GM19025 (cell line): ENCODE measurements at regions not wholly inside any gene's neighbourhood (a gene's known extent, or its start where the extent isn't known, plus 50 kb on each side); places are given as distances from the start of the nearest gene placed in this dataset.
"Not testable (repeated sequence)": the region's sequence is repeated elsewhere in the genome, so short reads cannot be mapped to it uniquely, and the experiment has no call there.

ENCODE experiments used
- ATAC-seq: cut with Tn5 transposase; IDR thresholded peaks from one replicate; pipeline ENCODE4 v1.9.1; 2021; ENCODE audit warnings: mild to moderate bottlenecking, low read depth, moderate library complexity; ENCODE audit not compliant: unreplicated experiment

DNA sequence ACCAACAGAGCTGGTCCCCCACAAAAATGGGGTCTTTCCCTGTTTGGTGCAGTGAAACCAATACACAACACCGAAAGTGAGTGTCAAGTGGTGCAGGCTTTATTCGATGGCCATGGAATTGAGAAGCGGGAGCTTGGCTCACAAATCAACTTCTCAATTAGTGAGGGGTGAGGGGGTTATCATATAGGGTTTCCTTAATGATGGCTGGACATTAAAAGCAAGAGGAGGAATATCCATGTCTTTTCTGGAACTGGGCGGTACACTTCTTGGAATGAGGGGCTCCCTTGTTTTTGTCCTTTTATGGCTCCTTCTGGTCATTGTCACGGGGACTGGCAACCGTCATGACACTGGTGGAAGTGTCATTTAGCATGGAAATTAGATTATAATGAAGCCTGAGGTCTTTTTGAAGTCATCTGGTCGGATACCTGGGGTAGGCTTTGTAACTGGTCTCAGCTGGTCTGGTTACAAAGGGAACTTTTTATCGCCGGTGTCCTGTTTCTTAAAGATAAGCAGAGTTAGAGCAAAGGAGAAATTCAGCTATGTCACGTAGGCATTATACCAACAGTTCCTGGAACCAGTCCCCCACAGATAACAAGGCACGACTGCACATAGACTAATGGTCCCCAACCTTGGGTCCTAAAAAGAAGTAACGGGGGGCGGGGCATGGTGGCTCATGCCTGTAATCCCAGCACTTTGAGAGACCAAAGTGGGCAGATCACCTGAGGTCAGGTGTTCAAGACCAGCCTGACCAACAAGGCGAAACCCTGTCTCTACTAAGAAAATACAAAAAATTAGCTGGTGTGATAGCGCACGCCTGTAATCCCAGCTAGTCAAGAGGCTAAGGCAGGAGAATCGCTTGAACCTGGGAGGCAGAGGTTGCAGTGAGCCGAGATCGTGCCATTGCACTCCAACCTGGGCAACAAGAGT, 93.5 kb upstream of the NDUFV2 start:
- ATAC-seq = no peak

DNA sequence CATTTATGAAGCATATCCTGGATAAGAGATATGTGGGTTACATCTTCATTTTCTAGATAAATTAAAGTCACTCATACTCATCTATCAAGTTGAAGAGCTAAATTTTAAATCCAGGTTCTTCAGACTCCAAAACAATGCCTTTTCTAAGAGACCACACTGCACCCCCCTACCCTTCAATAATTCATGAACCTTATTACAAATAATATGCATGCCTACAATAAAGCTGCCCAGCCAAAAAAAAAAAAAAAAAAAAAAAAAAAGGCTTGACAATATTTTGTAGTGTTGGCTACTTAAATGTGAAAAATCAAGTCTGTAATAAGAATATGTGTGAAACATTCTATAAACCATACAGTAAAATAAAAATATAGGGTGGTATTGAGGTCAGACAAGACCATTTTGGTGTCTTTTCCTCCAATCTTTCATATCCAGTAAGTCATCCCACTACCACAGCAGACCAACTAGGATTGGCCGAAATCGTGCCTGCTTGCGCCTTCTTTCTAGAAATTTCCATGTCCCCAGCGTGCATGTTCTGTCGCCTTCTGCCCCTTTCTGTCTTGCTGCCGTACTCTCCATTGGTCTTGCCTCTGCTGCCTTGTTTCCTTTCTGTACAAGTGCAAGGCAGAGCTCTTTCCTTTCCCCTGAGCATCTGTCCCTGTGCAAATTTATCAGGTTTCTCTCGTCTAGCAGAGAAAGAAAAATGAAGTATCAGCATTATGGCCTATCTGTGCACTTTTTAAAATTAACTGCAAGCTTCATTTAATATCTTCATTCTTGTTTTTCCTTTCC, 92.6 kb upstream of the NDUFV2 start:
- no peak for ATAC-seq

DNA sequence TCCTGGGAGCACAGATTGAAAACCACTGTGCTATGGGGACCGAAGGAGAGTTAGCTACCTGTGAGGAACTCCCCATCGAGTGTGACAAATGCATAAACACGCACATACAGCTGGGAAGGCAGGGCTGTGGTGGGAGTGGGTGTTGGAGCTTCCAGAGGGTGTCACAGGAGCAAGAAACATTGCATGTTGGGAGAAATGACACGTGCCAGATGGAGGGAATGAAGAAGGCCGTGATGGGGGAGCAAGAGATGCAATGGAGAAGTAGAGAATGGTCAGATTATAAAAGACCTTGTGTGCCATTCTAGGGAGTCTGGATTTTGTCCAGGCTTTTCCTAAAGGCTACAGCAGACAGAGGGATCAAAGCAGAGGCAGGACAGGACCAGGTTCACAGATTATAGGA, 91.1 kb upstream of the NDUFV2 start:
- ATAC-seq = no peak

DNA sequence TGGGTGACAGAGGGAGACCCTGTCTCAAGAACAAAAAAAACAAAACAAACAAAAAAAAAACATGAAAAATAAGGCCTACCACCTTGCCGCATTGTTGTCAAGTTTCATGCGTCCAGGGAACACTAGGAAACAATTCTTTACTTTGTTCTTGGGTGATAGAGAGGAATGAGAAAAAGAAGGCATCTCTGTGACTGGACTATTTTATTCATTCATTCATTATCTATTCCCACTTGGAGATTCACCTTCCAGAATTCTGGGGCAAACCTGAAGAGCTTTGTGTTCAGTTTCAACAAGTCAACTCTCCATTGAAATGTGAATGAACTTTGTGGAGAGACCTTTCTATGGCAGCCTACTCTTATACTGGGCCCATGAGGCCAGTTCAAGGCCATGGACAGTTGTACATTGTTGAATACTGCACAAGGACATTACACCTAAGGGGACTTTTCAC, 88.5 kb upstream of the NDUFV2 start:
- no peak for ATAC-seq

DNA sequence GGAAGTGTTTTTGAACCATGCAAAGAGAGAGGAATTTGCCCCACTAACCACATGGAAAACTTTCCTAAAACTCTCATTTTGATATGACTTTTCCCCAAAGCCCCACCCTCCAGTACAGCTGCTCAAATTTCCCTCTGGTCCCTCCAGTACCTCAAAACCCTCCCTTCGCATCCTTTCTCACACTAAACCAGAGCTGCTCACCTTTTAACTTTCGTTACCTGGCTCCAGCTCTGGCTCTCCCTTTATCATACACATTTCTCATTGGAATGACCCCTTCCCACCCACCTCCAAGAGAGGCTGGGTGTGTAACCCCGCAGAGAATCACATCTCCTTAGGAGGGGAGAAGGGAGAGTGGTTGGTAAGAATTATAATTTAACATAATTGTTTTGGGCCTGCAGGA, 86.8 kb upstream of the NDUFV2 start:
- no peak for ATAC-seq

DNA sequence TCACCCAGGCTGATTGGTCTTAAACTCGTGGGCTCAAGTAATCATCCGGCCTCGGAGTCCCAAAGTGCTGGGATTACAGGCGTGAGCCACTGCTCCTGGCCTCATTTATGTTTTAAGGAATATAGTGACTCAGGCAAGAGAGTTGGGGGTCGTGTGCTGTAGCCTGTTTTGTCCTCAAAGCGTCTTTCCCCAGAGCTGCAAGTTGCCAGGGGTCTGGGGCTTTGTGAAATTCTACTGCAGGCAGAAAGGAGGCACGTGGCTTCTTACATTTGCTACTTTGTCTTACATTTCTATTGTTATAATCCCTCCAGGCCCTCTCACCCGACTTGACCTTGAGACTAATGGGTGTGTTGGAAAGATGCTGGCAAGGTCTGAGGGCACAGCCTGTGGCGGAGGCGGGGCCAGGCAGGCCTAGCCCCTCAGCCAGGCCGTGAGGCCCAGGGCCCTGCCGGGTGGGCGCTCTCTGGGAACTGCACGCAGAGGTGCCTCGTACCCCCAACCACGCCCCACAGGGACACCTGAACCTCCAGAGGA, 85.8 kb upstream of the NDUFV2 start:
- no peak for ATAC-seq

DNA sequence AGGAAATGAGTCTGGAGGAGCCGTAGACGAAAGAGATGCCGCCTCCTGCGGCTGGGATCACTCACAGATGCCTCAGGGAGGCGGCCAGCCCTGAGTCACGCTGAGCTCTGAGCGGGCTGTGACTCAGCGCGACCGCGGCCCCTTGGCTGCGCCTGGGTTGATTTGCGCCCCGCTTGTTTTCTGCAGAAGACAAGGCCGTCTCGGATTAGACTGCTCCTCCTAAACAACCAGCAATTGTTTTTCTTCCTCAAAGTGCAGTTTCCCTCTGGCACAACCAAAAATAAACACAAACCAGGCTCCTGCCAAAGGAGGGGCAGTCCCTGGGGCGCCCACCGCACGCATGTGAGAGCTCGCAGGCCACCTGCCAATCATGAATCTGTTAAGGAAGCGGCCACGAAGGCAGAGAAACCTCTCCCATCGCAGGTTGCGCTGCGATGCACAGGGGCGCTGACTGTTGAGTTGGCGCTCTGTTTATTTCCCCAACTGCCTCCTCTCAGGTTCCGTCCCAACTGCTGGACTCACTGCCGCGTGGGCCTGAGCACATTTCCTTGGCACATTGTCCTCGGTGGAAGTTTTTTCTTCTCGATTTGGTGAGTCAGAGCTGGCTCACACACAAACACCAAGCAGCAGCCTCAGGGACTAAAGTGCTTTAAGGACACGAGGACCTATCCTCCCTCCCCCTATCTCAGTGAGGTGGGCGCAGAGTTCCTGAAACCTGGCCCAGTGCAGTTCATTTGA, 85.2 kb upstream of the NDUFV2 start:
- peak; percentile 88 for ATAC-seq

DNA sequence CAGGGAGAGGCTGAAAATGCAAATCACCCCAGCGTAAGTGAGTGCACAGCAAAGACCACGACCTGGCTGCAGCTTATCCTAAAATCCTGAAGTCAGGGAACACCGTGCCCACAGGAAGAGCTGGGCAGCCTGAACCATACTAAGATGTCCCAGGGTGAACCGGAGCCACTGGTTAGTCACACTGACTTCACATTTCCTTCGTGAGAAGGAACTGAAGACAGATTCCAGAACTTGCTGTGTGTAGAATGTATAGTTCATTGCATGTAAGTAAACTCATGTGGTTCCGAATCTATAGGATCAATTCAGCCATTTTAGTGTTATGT, 84.6 kb upstream of the NDUFV2 start:
- no peak for ATAC-seq

DNA sequence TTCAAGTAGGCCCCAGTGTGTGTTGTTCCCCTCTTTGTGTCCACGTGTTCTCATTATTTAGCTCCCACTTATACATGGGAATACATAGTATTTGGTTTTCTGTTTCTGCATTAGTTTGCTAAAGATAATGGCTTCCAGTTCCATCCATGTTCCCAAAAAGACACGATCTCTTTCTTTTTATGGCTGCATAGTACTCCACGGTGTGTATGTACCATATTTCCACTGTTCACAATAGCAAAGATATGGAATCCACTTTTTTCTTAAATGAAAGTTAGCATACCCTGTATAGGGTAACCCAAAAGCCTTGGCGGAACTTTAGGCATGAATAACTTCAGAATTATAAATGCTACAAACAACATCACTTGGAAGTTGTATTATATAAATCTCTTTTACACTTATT, 83.4 kb upstream of the NDUFV2 start:
- ATAC-seq = no peak

DNA sequence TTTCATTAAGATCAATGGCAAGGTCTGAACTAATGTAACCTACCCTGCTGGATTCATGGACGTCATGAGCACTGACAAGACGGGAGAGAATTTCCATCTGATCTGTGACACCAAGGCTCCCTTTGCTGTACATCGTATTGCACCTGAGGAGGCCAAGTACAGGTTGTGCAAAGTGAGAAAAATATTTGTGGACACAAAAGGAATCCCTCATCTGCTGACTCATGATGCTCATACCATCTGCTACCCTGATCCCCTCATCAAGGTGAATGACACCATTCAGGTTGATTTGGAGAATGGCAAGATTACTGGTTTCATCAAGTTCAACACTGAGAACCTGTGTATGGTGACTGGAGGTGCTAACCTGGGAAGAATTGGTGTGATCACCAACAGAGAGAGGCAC, 82.3 kb upstream of the NDUFV2 start:
- no peak for ATAC-seq

DNA sequence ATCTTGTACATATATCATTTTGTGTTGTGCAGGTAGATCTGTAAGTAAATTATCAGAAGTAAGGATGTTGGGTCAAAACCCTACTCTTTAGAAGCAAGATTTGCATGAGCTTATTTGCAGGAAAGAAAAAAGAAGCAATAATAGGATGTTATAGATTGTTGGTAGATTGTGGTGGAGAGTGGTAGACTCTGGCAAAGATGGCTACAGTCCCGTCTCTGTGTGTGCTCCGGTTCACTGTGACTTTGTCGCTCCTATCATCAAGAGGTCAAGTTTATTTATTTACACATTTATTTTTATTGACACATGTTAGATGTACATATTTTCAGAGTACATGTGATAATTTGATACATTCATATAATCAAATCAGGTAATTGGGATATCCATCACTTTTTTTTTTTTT, 81.0 kb upstream of the NDUFV2 start:
- ATAC-seq = no peak

DNA sequence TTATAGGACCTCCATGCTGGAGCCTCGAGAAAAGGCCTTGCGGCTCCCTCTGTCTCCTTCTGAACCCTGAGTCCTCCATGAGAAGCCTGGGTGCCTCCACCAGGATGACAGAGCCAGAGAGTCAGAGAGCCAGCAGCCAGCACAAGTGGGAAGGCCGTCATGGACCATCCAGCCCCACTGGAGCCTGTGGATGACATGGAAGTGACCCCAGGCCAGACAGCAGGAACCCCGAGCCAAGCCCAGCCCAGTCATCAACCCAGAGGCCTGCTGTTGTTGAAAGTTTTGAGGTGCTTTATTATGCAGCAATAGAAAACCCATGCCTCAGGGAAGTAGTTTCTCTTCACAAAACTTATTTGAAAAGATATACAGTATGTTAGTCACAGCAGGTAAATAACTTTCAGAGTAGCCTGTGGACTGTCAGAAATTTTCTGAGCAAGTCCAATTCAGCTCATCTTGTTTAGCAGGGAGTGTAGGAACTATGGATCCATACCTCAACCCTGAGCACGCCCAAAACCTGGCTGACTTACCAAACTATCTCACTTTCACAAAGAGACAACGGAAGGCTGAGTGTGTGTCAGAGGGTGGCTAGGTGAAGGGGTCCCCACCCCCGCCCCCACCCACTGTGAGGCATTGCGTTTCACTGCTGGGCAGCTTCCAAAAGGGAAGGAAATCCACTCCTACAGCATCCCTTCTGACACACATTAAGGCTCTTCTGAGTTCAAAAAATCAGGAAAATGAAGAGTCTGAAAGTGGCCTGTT, 79.9 kb upstream of the NDUFV2 start:
- no peak for ATAC-seq

DNA sequence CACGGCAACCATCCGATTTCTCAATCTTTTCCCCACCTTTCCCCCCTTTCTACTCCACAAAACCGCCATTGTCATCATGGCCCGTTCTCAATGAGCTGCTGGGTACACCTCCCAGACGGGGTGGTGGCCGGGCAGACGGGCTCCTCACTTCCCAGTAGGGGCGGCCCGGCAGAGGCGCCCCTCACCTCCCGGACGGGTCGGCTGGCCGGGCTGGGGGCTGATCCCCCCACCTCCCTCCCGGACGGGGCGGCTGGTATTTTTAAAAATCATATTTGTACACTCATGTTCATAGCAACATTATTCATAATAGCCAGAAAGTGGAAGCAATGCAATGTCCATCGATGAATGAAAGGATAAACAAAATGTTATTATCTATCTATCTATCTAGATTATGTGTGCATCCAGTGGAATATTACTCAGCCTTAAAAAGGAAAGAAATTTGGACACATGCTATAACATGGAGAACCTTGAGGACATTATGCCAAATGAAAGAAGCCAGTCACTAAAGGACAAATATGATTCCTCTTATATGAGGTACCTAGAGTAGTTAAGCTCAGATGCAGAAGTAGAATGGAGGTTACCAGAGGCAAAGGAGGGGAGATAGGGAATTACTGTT, 78.4 kb upstream of the NDUFV2 start:
- not testable (repeated sequence) for ATAC-seq

DNA sequence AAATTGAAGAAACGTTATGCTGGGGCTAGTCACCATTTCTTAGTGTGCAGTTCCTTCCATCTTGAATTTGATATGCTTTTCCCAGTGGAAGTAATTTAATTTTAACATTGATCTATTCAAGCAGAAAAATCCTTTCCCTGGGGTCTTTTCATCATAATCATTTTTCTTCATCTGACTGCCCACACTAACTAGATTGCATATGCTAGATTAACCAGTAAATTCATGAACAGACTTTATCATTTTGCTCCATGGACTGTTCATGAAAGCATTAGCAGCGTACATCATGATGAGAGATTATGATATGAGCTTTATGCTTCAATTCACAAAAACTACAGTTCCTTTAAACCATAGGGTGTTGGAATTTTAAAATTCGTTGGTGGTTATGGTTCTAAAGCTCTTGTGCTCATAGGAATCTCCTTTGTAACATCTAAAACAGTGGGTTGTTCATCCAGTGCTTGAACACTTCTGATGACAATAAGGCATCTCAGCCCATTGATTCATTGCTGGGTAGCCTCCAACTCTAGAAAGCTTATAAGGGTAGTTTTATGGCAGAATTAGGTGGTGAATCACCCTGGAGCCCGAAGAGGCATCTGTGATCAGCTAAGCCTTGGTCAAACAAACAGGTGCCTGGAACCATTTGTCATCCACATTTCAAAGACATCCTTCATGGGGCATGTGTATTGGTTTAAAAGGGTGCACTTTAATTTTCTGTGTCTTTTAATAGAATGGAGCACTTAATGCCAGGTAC, 77.2 kb upstream of the NDUFV2 start:
- ATAC-seq = no peak

DNA sequence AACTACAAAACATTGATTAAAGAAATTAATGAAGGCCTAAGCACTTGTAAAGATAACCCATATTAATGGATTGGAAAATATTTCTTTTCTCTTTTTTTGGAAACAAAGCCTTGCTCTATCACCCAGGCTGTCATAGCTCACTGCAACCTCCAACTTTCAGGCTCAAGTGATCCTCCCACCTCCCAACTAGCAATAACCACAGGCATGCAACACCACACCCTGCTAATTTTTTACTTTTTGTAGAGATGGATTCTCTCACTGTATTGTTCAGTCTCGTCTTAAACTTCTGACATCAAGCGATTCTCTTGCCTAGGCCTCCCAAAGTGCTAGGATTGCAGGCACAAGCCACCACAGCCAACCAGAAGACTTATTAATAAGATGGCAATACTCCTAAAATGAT, 73.4 kb upstream of the NDUFV2 start:
- no peak for ATAC-seq

DNA sequence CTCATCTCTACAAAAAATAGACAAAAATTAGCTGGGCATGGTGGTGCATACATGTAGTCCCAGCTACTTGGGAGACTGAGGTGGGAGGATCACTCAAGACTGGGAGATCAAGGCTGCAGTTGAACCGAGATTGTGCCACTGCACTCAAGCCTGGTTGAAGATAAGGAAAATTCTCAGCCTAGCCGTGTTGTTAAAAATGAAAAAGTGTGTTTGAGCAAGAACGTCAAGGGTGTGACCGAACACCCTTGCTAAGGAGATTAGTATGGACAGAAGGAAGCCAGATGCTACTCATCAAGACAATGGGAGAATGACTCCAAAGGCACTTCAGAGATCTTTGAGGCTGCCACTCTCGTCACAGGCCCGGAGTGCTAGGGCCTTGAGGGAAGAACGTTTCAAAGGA, 70.0 kb upstream of the NDUFV2 start:
- ATAC-seq = no peak

DNA sequence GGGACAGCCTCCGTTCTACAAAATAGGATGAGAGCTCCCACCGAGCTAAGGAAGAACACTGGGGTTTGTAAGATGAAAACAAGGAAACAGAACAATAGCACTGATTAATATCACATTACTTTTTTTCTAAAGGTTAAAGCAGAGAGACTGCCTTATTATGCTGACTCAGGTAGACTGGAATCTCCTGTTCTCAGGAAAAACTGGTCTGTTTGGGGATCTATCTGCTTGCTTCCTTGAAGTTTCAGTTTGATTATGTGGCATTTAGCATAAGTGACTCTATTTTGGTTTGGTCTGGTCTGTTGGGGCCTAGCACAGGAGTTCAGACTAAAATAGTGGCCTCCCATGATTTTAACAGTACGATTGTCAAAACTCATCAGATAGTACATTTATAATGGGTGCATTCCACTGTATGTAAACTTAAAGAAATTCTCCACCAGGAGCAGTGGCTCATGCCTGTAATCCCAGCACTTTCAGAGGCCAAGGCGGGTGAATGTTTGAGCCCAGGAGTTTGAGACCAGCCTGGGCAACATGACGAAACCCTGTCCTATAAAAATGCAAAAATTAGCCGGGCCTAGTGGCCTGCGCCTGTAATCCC, 64.1 kb upstream of the NDUFV2 start:
- ATAC-seq = no peak

DNA sequence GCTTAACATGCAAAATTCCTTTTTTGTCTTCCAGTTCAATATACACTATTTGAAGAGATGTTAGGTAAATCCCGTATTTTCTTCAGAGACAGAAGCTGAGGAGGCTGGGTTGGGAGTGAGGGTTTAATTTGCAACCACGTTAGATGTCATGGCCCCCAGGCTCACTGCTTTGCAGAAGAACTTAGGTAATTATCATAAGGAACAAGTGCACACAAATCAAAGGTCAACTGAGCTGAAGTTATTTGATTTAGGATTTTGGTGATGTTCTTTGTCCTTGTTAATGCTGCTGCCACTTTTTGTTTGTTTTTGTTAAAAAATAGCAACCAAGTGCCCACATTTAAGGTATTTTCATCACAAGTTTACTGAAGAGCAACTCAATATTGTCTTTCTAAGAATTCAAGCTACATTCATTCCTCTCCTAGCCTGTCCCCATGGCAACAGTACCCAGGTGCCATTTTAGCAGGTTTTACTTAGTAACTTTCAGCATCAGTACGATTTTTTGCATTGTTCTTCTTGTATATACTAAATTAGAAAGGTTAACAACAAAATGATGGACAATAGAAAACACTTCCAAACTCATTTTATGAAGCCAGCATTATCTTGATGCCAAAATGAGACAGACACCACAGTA, 62.9 kb upstream of the NDUFV2 start:
- no peak for ATAC-seq
